ENCODE measurements at regions not wholly inside any gene's neighbourhood (a gene's known extent, or its start where the extent isn't known, plus 50 kb on each side); places are given as distances from the start of the nearest gene placed in this dataset.

DNA sequence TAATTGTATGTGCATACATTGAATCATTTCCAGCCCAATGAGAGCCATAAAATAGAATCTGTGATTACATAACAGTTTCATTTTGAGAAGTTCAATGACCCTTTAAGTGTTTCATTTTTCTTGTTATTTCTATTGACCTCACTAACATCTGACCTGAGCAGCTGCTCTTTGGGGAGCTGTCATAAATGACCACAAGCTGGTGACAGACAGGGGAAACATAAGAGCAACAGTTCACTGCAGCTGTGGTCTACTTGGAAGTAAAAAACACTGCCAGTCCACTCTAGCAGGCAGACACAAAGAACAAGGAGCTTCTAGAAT, 265.4 kb downstream of the DTWD2 start:
- H3K36me3 ChIP-seq (replicated peaks in 1 of 2; ENCODE audit: control insufficient read depth in 2 of 2, insufficient read depth in 2 of 2, low read length in 2 of 2): no peaks in the 10 kb centered on the region
- H3K4me2 ChIP-seq (ENCODE audit: insufficient read depth, low read length, poor library complexity, severe bottlenecking): no peak overlapping the region
- H3K9ac ChIP-seq (ENCODE audit: low read depth, low read length, poor library complexity): no peak overlapping the region
- no peak overlapping the region for H3K4me3 ChIP-seq (ENCODE audit: low read length in 2 of 2)
- no peaks in the 10 kb centered on the region for H3K9me3 ChIP-seq (replicated peaks in 1 of 2; ENCODE audit: control insufficient read depth in 2 of 2, insufficient read depth in 1 of 2, low read depth in 1 of 2, low read length in 2 of 2)
- no peak overlapping the region for H2AK5ac ChIP-seq (ENCODE audit: low read depth, low read length)
- no peaks in the 10 kb centered on the region for H3K4me1 ChIP-seq (ENCODE audit: control insufficient read depth in 2 of 2, insufficient read depth in 1 of 2, low read depth in 1 of 2, low read length in 2 of 2)
- H2BK15ac ChIP-seq (ENCODE audit: low read length): no peak overlapping the region
- no peak overlapping the region for H2BK12ac ChIP-seq (ENCODE audit: low read length)
- H3K18ac ChIP-seq (ENCODE audit: low read length): no peak overlapping the region
- H4K8ac ChIP-seq (ENCODE audit: low read depth, low read length): no peak overlapping the region
- no peak overlapping the region for H2AFZ ChIP-seq (ENCODE audit: low read length)
- no peak overlapping the region for H3K27ac ChIP-seq (replicated peaks; ENCODE audit: low read length)
- no peaks in the 10 kb centered on the region for H3K27me3 ChIP-seq (ENCODE audit: control insufficient read depth in 3 of 3, insufficient read depth in 3 of 3, low read depth in 1 of 3, low read length in 3 of 3)
- H3K23ac ChIP-seq (ENCODE audit: low read depth, low read length, poor library complexity): no peak overlapping the region
- no peak overlapping the region for H4K91ac ChIP-seq (ENCODE audit: low read depth, low read length, poor library complexity)
- no peak overlapping the region for H3K4ac ChIP-seq (ENCODE audit: low read length)
- no peak for DNase-seq (ENCODE audit: low spot score)
- H3K79me1 ChIP-seq (ENCODE audit: low read depth, low read length): no peaks in the 10 kb centered on the region
- no peak overlapping the region for H2BK120ac ChIP-seq (ENCODE audit: low read depth, low read length)
- H2BK5ac ChIP-seq (ENCODE audit: low read length): no peak overlapping the region
- no peak overlapping the region for H3K14ac ChIP-seq (ENCODE audit: low read length)

DNA sequence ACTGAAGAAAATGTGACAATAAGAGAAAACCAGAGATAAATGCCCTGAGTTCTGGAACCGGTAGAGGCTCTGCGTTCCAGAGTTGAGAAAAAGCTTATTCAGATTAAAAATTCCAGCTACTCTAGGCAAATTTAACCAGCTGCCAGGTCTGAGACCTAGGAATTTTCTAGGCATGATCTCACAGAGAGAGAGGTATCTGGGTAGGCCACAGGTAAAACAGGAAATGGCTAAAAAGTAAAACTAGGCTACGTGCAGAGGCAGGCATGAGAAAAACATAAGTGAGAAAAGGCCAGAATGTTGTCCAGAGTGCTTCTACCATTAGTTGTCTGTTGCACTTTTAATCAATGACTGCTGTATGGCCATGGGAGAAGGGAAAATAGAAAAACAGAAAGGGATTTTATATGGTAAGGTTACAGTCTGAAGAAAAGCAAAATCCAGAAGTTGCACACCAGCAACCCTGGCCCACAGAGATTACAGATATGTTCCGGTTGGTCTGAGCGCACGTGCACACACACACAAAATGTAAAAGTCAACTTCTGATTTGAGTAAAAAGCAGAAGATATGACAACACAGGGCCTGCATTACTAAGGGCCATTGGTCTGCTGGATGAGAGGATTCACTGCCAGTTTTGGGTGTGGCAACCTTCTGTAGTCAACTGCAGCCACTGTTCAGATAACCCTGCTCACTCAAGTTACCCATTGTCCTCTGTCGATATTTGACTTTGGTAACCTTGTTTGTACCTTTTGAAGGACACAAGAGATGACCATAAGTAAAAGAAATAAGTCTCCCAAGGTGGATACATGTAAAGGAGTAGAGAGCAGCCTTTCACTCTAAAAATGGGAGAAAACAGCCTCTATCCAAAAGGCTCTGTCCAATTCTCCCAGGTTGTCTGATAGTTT, 266.0 kb downstream of the DTWD2 start:
- Histone ChIP-seq H3K4me1 (ENCODE audit: control insufficient read depth in 2 of 2, insufficient read depth in 1 of 2, low read depth in 1 of 2, low read length in 2 of 2) (no peaks in the 10 kb centered on the region), H3K27ac (replicated peaks; ENCODE audit: low read length) (no peak overlapping the region), H3K9ac (ENCODE audit: low read depth, low read length, poor library complexity) (no peak overlapping the region), H2AK5ac (ENCODE audit: low read depth, low read length) (no peak overlapping the region), H4K91ac (ENCODE audit: low read depth, low read length, poor library complexity) (no peak overlapping the region), H3K27me3 (ENCODE audit: control insufficient read depth in 3 of 3, insufficient read depth in 3 of 3, low read depth in 1 of 3, low read length in 3 of 3) (no peaks in the 10 kb centered on the region), H3K14ac (ENCODE audit: low read length) (no peak overlapping the region), H3K4ac (ENCODE audit: low read length) (no peak overlapping the region), H2BK5ac (ENCODE audit: low read length) (no peak overlapping the region), H2BK15ac (ENCODE audit: low read length) (no peak overlapping the region), H3K4me2 (ENCODE audit: insufficient read depth, low read length, poor library complexity, severe bottlenecking) (no peak overlapping the region), H3K9me3 (replicated peaks in 1 of 2; ENCODE audit: control insufficient read depth in 2 of 2, insufficient read depth in 1 of 2, low read depth in 1 of 2, low read length in 2 of 2) (no peaks in the 10 kb centered on the region), H3K4me3 (ENCODE audit: low read length in 2 of 2) (no peak overlapping the region), H2BK120ac (ENCODE audit: low read depth, low read length) (no peak overlapping the region), H3K36me3 (replicated peaks in 1 of 2; ENCODE audit: control insufficient read depth in 2 of 2, insufficient read depth in 2 of 2, low read length in 2 of 2) (no peaks in the 10 kb centered on the region), H2BK12ac (ENCODE audit: low read length) (no peak overlapping the region), H4K8ac (ENCODE audit: low read depth, low read length) (no peak overlapping the region), H3K18ac (ENCODE audit: low read length) (no peak overlapping the region), H3K79me1 (ENCODE audit: low read depth, low read length) (no peaks in the 10 kb centered on the region), H2AFZ (ENCODE audit: low read length) (no peak overlapping the region), H3K23ac (ENCODE audit: low read depth, low read length, poor library complexity) (no peak overlapping the region)
- WGBS, 2 donors (ENCODE audit: extremely low coverage in 2 of 2, insufficient read length in 2 of 2, insufficient replicate concordance in 1 of 2): no CpG with 5 or more reads among the region's 7 CpGs
- no peak for DNase-seq (ENCODE audit: low spot score)

DNA sequence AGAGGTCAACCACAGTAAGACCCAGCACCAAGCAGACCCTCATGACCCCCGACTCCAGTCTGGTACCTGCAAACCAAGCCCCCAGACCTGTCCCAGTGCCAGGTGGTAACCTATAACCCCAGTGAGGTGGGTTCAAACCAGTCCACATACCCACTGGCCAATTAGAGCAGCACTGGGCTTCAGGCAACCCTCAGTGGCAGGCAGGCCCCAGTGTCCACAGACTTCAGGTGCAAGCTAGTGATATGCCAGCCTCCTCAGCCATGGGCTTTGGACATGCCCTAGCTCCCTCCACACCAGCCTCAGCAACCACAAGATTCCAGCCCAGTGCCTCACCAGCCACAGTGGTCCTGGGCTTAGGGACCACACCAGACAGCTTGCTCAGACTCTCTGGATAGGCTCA, 276.6 kb downstream of the DTWD2 start:
- no CpG with 5 or more reads among the region's 1 CpG for WGBS, 2 donors (ENCODE audit: extremely low coverage in 2 of 2, insufficient read length in 2 of 2, insufficient replicate concordance in 1 of 2)
- no peak overlapping the region for H2BK120ac ChIP-seq (ENCODE audit: low read depth, low read length)
- peak overlapping the region; percentile 68 for H3K23ac ChIP-seq (ENCODE audit: low read depth, low read length, poor library complexity)
- H2BK15ac ChIP-seq (ENCODE audit: low read length): peak overlapping the region; percentile 49
- no peak overlapping the region for H4K91ac ChIP-seq (ENCODE audit: low read depth, low read length, poor library complexity)
- peak overlapping the region; percentile 70 for H2AK5ac ChIP-seq (ENCODE audit: low read depth, low read length)
- H3K4ac ChIP-seq (ENCODE audit: low read length): no peak overlapping the region
- H3K27me3 ChIP-seq (ENCODE audit: control insufficient read depth in 3 of 3, insufficient read depth in 3 of 3, low read depth in 1 of 3, low read length in 3 of 3): no peaks in the 10 kb centered on the region
- peak overlapping the region; percentile 24 for H2BK5ac ChIP-seq (ENCODE audit: low read length)
- H3K18ac ChIP-seq (ENCODE audit: low read length): peak overlapping the region; percentile 59
- H3K27ac ChIP-seq (replicated peaks; ENCODE audit: low read length): no peak overlapping the region
- no peak overlapping the region for H3K4me2 ChIP-seq (ENCODE audit: insufficient read depth, low read length, poor library complexity, severe bottlenecking)
- H3K9ac ChIP-seq (ENCODE audit: low read depth, low read length, poor library complexity): peak overlapping the region; percentile 24
- H3K9me3 ChIP-seq (replicated peaks in 1 of 2; ENCODE audit: control insufficient read depth in 2 of 2, insufficient read depth in 1 of 2, low read depth in 1 of 2, low read length in 2 of 2): peaks cover 2 to 23% of the 10 kb centered on the region in 2 donors
- H3K4me3 ChIP-seq (ENCODE audit: low read length in 2 of 2): no peak overlapping the region
- no peak overlapping the region for H3K14ac ChIP-seq (ENCODE audit: low read length)
- peak overlapping the region; percentile 29 for H4K8ac ChIP-seq (ENCODE audit: low read depth, low read length)
- H3K36me3 ChIP-seq (replicated peaks in 1 of 2; ENCODE audit: control insufficient read depth in 2 of 2, insufficient read depth in 2 of 2, low read length in 2 of 2): no peaks in the 10 kb centered on the region
- H3K4me1 ChIP-seq (ENCODE audit: control insufficient read depth in 2 of 2, insufficient read depth in 1 of 2, low read depth in 1 of 2, low read length in 2 of 2): peaks cover 0 to under 1% of the 10 kb centered on the region in 2 donors
- DNase-seq (ENCODE audit: low spot score): no peak
- no peaks in the 10 kb centered on the region for H3K79me1 ChIP-seq (ENCODE audit: low read depth, low read length)
- no peak overlapping the region for H2AFZ ChIP-seq (ENCODE audit: low read length)
- no peak overlapping the region for H2BK12ac ChIP-seq (ENCODE audit: low read length)

DNA sequence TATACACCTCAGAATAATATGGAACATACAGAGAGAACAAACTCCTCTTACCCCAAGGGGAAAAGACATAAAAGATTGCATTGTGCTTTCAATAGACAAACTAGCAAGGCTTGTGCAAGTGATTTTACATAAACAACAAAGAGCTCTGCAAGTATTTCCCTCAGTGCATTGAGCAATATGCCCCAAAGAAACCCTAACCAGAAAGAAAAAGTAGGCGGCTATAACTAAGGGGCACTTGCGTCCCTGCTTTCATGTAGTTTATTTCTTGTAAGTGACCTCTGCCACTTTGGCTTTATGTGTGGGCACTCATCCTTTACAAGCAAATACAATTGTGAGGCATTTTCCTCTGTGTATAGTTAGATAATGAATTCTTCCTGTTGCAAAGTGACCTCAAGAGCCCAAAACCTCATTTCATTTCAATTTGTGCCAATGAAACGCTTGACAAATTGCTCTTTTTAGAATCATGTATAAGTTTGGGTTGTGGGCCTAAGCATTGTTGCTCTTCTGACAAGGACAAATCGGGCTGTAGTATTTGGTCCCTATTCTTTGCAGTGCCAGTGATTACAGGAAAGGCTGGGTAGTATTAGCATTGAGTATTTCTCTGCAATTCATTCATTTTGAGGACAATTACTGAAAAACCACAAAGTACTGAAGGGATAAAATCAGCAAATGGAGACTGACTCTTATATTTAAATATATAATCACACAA, 282.2 kb downstream of the DTWD2 start:
- H3K9ac ChIP-seq (ENCODE audit: low read depth, low read length, poor library complexity): no peak overlapping the region

More for the DNA sequence above, 282.2 kb downstream of the DTWD2 start:
- peaks cover 0 to 3% (median 0%) of the 10 kb centered on the region in 3 experiments for H3K27me3 ChIP-seq (ENCODE audit: control insufficient read depth in 3 of 3, insufficient read depth in 3 of 3, low read depth in 1 of 3, low read length in 3 of 3)
- no peak overlapping the region for H2AFZ ChIP-seq (ENCODE audit: low read length)
- H3K27ac ChIP-seq (replicated peaks; ENCODE audit: low read length): no peak overlapping the region
- no peak overlapping the region for H3K14ac ChIP-seq (ENCODE audit: low read length)
- no peak overlapping the region for H3K4ac ChIP-seq (ENCODE audit: low read length)
- WGBS, 2 donors (ENCODE audit: extremely low coverage in 2 of 2, insufficient read length in 2 of 2, insufficient replicate concordance in 1 of 2): no CpG with 5 or more reads among the region's 4 CpGs
- H3K79me1 ChIP-seq (ENCODE audit: low read depth, low read length): no peaks in the 10 kb centered on the region
- no peak overlapping the region for H4K91ac ChIP-seq (ENCODE audit: low read depth, low read length, poor library complexity)
- H3K36me3 ChIP-seq (replicated peaks in 1 of 2; ENCODE audit: control insufficient read depth in 2 of 2, insufficient read depth in 2 of 2, low read length in 2 of 2): no peaks in the 10 kb centered on the region
- no peak for DNase-seq (ENCODE audit: low spot score)
- peaks cover 5 to 34% of the 10 kb centered on the region in 2 donors for H3K9me3 ChIP-seq (replicated peaks in 1 of 2; ENCODE audit: control insufficient read depth in 2 of 2, insufficient read depth in 1 of 2, low read depth in 1 of 2, low read length in 2 of 2)
- H2AK5ac ChIP-seq (ENCODE audit: low read depth, low read length): no peak overlapping the region
- H2BK12ac ChIP-seq (ENCODE audit: low read length): no peak overlapping the region
- H2BK120ac ChIP-seq (ENCODE audit: low read depth, low read length): no peak overlapping the region
- no peak overlapping the region for H2BK5ac ChIP-seq (ENCODE audit: low read length)
- no peak overlapping the region for H4K8ac ChIP-seq (ENCODE audit: low read depth, low read length)
- no peak overlapping the region for H3K4me2 ChIP-seq (ENCODE audit: insufficient read depth, low read length, poor library complexity, severe bottlenecking)
- no peak overlapping the region for H3K4me3 ChIP-seq (ENCODE audit: low read length in 2 of 2)
- H3K18ac ChIP-seq (ENCODE audit: low read length): no peak overlapping the region
- H3K23ac ChIP-seq (ENCODE audit: low read depth, low read length, poor library complexity): no peak overlapping the region
- H2BK15ac ChIP-seq (ENCODE audit: low read length): no peak overlapping the region
- H3K4me1 ChIP-seq (ENCODE audit: control insufficient read depth in 2 of 2, insufficient read depth in 1 of 2, low read depth in 1 of 2, low read length in 2 of 2): peaks cover 2 to 15% of the 10 kb centered on the region in 2 donors

Measured in neuronal stem cell (in vitro differentiated cells).